H9 (cell line): ENCODE measurements at regions not wholly inside any gene's neighbourhood (a gene's known extent, or its start where the extent isn't known, plus 50 kb on each side); places are given as distances from the start of the nearest gene placed in this dataset.

Experiments
- DNase-seq: peaks from one replicate; pipeline ENCODE4 v3.0.0-alpha.2; 2017
- H2AFZ ChIP-seq: one replicate; pipeline ENCODE4 v1.6.1; 2013; ENCODE audit warnings: mild to moderate bottlenecking, low read length, control low read depth, moderate library complexity
- H2AK5ac ChIP-seq: 2 replicates; pipeline ENCODE4 v1.6.1; 2013; ENCODE audit warnings: low read length, control low read depth, mixed read lengths; ENCODE audit not compliant: insufficient read length
- H2BK120ac ChIP-seq: one replicate; pipeline ENCODE4 v1.6.1; 2013; ENCODE audit warnings: low read depth, mild to moderate bottlenecking, low read length, control low read depth, inconsistent platforms; ENCODE audit not compliant: poor library complexity, severe bottlenecking
- H2BK12ac ChIP-seq: 2 replicates; pipeline ENCODE4 v1.6.1; 2013; ENCODE audit warnings: low read length, control low read depth, mixed read lengths, low read depth; ENCODE audit not compliant: insufficient read length
- H2BK15ac ChIP-seq: 2 replicates; pipeline ENCODE4 v1.6.1; 2013; ENCODE audit warnings: low read depth, low read length, control low read depth
- H2BK20ac ChIP-seq: one replicate; pipeline ENCODE4 v1.6.1; 2013; ENCODE audit warnings: low read depth, mild to moderate bottlenecking, low read length, control low read depth, inconsistent platforms; ENCODE audit not compliant: poor library complexity, severe bottlenecking
- H2BK5ac ChIP-seq: 2 replicates; pipeline ENCODE4 v1.6.1; 2013; ENCODE audit warnings: low read length, control low read depth, mixed read lengths; ENCODE audit not compliant: insufficient read length
- H3K14ac ChIP-seq: 2 replicates; pipeline ENCODE4 v1.6.1; 2013; ENCODE audit warnings: low read length, control low read depth; ENCODE audit not compliant: insufficient read depth
- H3K18ac ChIP-seq: 2 replicates; pipeline ENCODE4 v1.6.1; 2013; ENCODE audit warnings: low read depth, mild to moderate bottlenecking, mixed read lengths, low read length, control low read depth; ENCODE audit not compliant: insufficient read length
- H3K23ac ChIP-seq: 2 replicates; pipeline ENCODE4 v1.6.1; 2013; ENCODE audit warnings: low read length, control low read depth, mixed read lengths, low read depth; ENCODE audit not compliant: insufficient read length
- H3K23me2 ChIP-seq: 2 replicates; pipeline ENCODE4 v1.6.1; 2013; ENCODE audit warnings: low read depth, mild to moderate bottlenecking, mixed read lengths, low read length, control low read depth; ENCODE audit not compliant: insufficient read length, poor library complexity, severe bottlenecking
- H3K27ac ChIP-seq: 2 replicates; pipeline ENCODE4 v1.5.1; 2013; ENCODE audit warnings: low read length, control low read depth, mixed read lengths, low read depth; ENCODE audit not compliant: insufficient read length
- H3K27me3 ChIP-seq: 2 replicates; pipeline ENCODE4 v1.6.1; 2013; ENCODE audit warnings: low read length, control low read depth, inconsistent platforms; ENCODE audit not compliant: insufficient read depth
- H3K4ac ChIP-seq: 2 replicates; pipeline ENCODE4 v1.6.1; 2013; ENCODE audit warnings: low read depth, mild to moderate bottlenecking, control low read depth, inconsistent platforms, low read length, moderate library complexity
- H3K4me1 ChIP-seq: 2 replicates; pipeline ENCODE4 v1.6.1; 2013; ENCODE audit warnings: low read length, control low read depth, inconsistent platforms; ENCODE audit not compliant: insufficient read depth
- H3K4me2 ChIP-seq: 2 replicates; pipeline ENCODE4 v1.6.1; 2013; ENCODE audit warnings: low read length, control low read depth, mixed read lengths; ENCODE audit not compliant: insufficient read length, insufficient read depth
- H3K56ac ChIP-seq: 2 replicates; pipeline ENCODE4 v1.6.1; 2013; ENCODE audit warnings: low read depth, mild to moderate bottlenecking, mixed read lengths, low read length, control low read depth; ENCODE audit not compliant: insufficient read length
- H3K79me1 ChIP-seq: 2 replicates; pipeline ENCODE4 v1.6.1; 2013; ENCODE audit warnings: low read depth, mild to moderate bottlenecking, moderate library complexity, low read length, control low read depth, inconsistent platforms; ENCODE audit not compliant: insufficient read depth, poor library complexity, severe bottlenecking
- H3K79me2 ChIP-seq: 2 replicates; pipeline ENCODE4 v1.6.1; 2013; ENCODE audit warnings: low read length, control low read depth, inconsistent platforms; ENCODE audit not compliant: insufficient read depth
- H3K9ac ChIP-seq: 2 replicates; pipeline ENCODE4 v1.6.1; 2013; ENCODE audit warnings: low read length, control low read depth, mixed read lengths; ENCODE audit not compliant: insufficient read length; ENCODE audit errors: extremely low read depth
- H3K9me3 ChIP-seq: one replicate; pipeline ENCODE4 v1.6.1; 2013; ENCODE audit warnings: low read depth, low read length, inconsistent platforms; ENCODE audit not compliant: control insufficient read depth
- H3T11ph ChIP-seq: one replicate; pipeline ENCODE4 v1.6.1; 2013; ENCODE audit warnings: mild to moderate bottlenecking, low read length, control low read depth, inconsistent platforms
- H4K20me1 ChIP-seq: one replicate; pipeline ENCODE4 v1.6.1; 2013; ENCODE audit not compliant: control insufficient read depth, insufficient read length, insufficient read depth
- H4K5ac ChIP-seq: 2 replicates; pipeline ENCODE4 v1.6.1; 2013; ENCODE audit warnings: low read depth, mild to moderate bottlenecking, mixed read lengths, low read length, control low read depth; ENCODE audit not compliant: insufficient read length
- H4K8ac ChIP-seq: replicated peaks from 2 replicates; pipeline ENCODE4 v1.6.1; 2013; ENCODE audit warnings: low read length, control low read depth, mixed read lengths, low read depth; ENCODE audit not compliant: insufficient read length
- H4K91ac ChIP-seq: 2 replicates; pipeline ENCODE4 v1.6.1; 2013; ENCODE audit warnings: low read depth, mild to moderate bottlenecking, moderate library complexity, mixed read lengths, low read length, control low read depth; ENCODE audit not compliant: insufficient read length
- H3K27ac Mint-ChIP-seq, 3 experiments: 2 replicates in 2 of 3; 3 replicates in 1 of 3; pipeline ENCODE4 v1.8.0; 2020 to 2021; ENCODE audit warnings: mixed read lengths in 3 of 3, mild to moderate bottlenecking in 1 of 3, moderate library complexity in 1 of 3
- H3K27me3 Mint-ChIP-seq: 2 replicates; pipeline ENCODE4 v1.8.0; 2021; ENCODE audit warnings: low read depth, mild to moderate bottlenecking, moderate library complexity, mixed read lengths
- H3K36me3 Mint-ChIP-seq, 3 experiments: 2 replicates in 2 of 3; 3 replicates in 1 of 3; pipeline ENCODE4 v1.8.0; 2020 to 2021; ENCODE audit warnings: low read depth in 3 of 3, mixed read lengths in 3 of 3; ENCODE audit not compliant: insufficient read depth in 1 of 3
- H3K4me1 Mint-ChIP-seq, 2 experiments: 2 replicates each; pipeline ENCODE4 v1.8.0; 2020; ENCODE audit warnings: mixed read lengths in 2 of 2
- H3K4me3 Mint-ChIP-seq, 2 experiments: 2 replicates in 1 of 2; 3 replicates in 1 of 2; pipeline ENCODE4 v1.8.0; 2020 to 2021; ENCODE audit warnings: mild to moderate bottlenecking in 2 of 2, mixed read lengths in 2 of 2, moderate library complexity in 1 of 2
- H3K9me3 Mint-ChIP-seq, 2 experiments: 2 replicates in 1 of 2; 3 replicates in 1 of 2; pipeline ENCODE4 v1.8.0; 2020; ENCODE audit warnings: mild to moderate bottlenecking in 2 of 2, mixed read lengths in 2 of 2, moderate library complexity in 1 of 2
- WGBS: extraction: QIAGEN DNeasy Blood & Tissue Kit; methylation state at CpG from one replicate; pipeline ENCODE4 v1.1.7; 2013; ENCODE audit warnings: missing lambda C conversion rate, low lambda C conversion rate, mixed read lengths; ENCODE audit not compliant: insufficient read length; ENCODE audit errors: extremely low coverage; 5-methylcytosine and 5-hydroxymethylcytosine counted together
- TF ChIP-seq, protein P1 (sequence below): fragments of 200-600 bp; sonication (generic); conservative IDR thresholded peaks from 3 replicates; pipeline ENCODE4 v1.8.0; 2021; ENCODE audit warnings: antibody characterized with exemption, mild to moderate bottlenecking

DNA sequence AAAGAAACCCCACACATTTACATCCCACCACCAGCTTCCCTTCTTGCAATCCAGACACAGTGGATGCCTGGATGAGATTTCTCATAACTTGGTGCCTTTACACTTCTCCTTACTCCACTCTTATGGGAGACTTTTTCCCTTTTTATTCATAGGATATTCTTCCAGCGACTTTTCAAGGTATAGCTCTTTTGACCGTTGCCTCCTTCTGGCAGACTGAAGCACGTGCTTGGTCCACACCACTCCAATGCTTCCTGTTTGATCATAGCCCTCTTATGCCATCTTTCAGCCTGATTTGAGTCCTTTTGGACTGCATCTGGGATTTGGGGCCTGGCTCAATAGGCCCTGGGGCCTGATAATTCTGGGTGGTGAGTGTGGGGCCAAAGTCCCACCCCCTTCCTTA, 87.7 kb downstream of the ERCC5 start:
- Histone ChIP-seq H2BK20ac (no peak overlapping the region), H3K14ac (no peak overlapping the region), H2AFZ (no peak overlapping the region), H3K9me3 (no peaks in the 10 kb centered on the region), H2BK5ac (no peak overlapping the region), H4K91ac (no peak overlapping the region), H3K23me2 (no peaks in the 10 kb centered on the region), H3K27me3 (no peaks in the 10 kb centered on the region), H2BK120ac (no peak overlapping the region), H4K8ac (no peak overlapping the region), H3K18ac (no peak overlapping the region), H2BK12ac (no peak overlapping the region), H4K5ac (no peak overlapping the region), H4K20me1 (no peaks in the 10 kb centered on the region), H3K79me2 (no peaks in the 10 kb centered on the region), H3K27ac (no peak overlapping the region), H3K9ac (no peak overlapping the region), H2AK5ac (no peak overlapping the region), H2BK15ac (no peak overlapping the region), H3K4me1 (no peaks in the 10 kb centered on the region), H3K56ac (no peak overlapping the region), H3K4me2 (no peak overlapping the region), H3K23ac (no peak overlapping the region), H3K79me1 (no peaks in the 10 kb centered on the region), H3K4ac (no peak overlapping the region), H3T11ph (no peak overlapping the region)
- DNase-seq, result no peak
- peaks cover 11 to 18% of the 10 kb centered on the region in 2 experiments for H3K4me1 Mint-ChIP-seq
- TF ChIP-seq, protein P1, sequence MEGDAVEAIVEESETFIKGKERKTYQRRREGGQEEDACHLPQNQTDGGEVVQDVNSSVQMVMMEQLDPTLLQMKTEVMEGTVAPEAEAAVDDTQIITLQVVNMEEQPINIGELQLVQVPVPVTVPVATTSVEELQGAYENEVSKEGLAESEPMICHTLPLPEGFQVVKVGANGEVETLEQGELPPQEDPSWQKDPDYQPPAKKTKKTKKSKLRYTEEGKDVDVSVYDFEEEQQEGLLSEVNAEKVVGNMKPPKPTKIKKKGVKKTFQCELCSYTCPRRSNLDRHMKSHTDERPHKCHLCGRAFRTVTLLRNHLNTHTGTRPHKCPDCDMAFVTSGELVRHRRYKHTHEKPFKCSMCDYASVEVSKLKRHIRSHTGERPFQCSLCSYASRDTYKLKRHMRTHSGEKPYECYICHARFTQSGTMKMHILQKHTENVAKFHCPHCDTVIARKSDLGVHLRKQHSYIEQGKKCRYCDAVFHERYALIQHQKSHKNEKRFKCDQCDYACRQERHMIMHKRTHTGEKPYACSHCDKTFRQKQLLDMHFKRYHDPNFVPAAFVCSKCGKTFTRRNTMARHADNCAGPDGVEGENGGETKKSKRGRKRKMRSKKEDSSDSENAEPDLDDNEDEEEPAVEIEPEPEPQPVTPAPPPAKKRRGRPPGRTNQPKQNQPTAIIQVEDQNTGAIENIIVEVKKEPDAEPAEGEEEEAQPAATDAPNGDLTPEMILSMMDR, result peak; percentile 30; the same call in 2 of the 3 replicates
- H3K27me3 Mint-ChIP-seq, result no peaks in the 10 kb centered on the region
- no peak overlapping the region for H3K4me3 Mint-ChIP-seq
- no peaks in the 10 kb centered on the region; a peak in 2 of 5 replicates for H3K9me3 Mint-ChIP-seq
- WGBS, result no CpG with 5 or more reads among the region's 3 CpGs
- H3K36me3 Mint-ChIP-seq, result no peaks in the 10 kb centered on the region
- H3K27ac Mint-ChIP-seq, result no peak overlapping the region
